Fibroblast of lung (primary cell): ENCODE measurements at regions not wholly inside any gene's neighbourhood (a gene's known extent, or its start where the extent isn't known, plus 50 kb on each side); places are given as distances from the start of the nearest gene placed in this dataset.

Source experiments
- CTCF ChIP-seq, 2 donors: IDR thresholded peaks in 1 of 2; conservative IDR thresholded peaks in 1 of 2; 1 replicate in 1 of 2; 2 replicates in 1 of 2; pipeline ENCODE4 v1.5.1; 2011 to 2012; ENCODE audit warnings: low read length in 2 of 2, control low read depth in 1 of 2, inconsistent platforms in 1 of 2, low read depth in 1 of 2, mild to moderate bottlenecking in 1 of 2
- EZH2 ChIP-seq: IDR thresholded peaks from 2 replicates; pipeline ENCODE4 v1.5.1; 2012; ENCODE audit warnings: low read length, control low read depth, mild to moderate bottlenecking; ENCODE audit errors: missing control alignments

- no peak for TF ChIP-seq CTCF (conservative IDR thresholded peaks at IDR 0.05 in 1 of 2, IDR thresholded peaks at IDR 0.05 in 1 of 2; ENCODE audit: low read depth in 1 of 2, low read length in 2 of 2)
- TF ChIP-seq EZH2: no peak
These were observed 914.4 kb upstream of the TENM4 start for GRCh38 chr11:80355251-80355650.
